Nucleus accumbens (tissue), 56 donors: ENCODE measurements at regions not wholly inside any gene's neighbourhood (a gene's known extent, or its start where the extent isn't known, plus 50 kb on each side); places are given as distances from the start of the nearest gene placed in this dataset.

Experiments
- DNase-seq, 56 donors: peaks; one replicate each; lab custom pipeline; 2025; lab: John Stamatoyannopoulos, UW

- no peak for DNase-seq
Measured at GRCh38 chr10:42969909-42970308, 107.0 kb upstream of the RET start.

- DNase-seq, result no peak
Measured at GRCh38 chr10:42970451-42971250, 106.2 kb upstream of the RET start.

- no peak for DNase-seq
Measured at GRCh38 chr10:42971251-42971599, 105.6 kb upstream of the RET start.

GRCh38 chr10:42972946-42973345, 103.9 kb upstream of the RET start:
- DNase-seq, result no peak

- no peak for DNase-seq
Measured at GRCh38 chr10:42973411-42973810, 103.5 kb upstream of the RET start.

- DNase-seq, result no peak
Measured at GRCh38 chr10:42973870-42974692, 102.8 kb upstream of the RET start.

GRCh38 chr10:42974693-42975002, 102.2 kb upstream of the RET start:
- no peak for DNase-seq

GRCh38 chr10:42975005-42975493, 101.8 kb upstream of the RET start:
- DNase-seq, result no peak

- no peak for DNase-seq
Measured at GRCh38 chr10:42975558-42976340, 101.1 kb upstream of the RET start.

- no peak for DNase-seq
Measured at GRCh38 chr10:42976351-42977031, 100.4 kb upstream of the RET start.

GRCh38 chr10:42977032-42977416, 99.8 kb upstream of the RET start:
- DNase-seq, result no peak

- DNase-seq, result no peak
Measured at GRCh38 chr10:42979181-42979580, 97.7 kb upstream of the RET start.

GRCh38 chr10:42979721-42980467, 97.0 kb upstream of the RET start:
- DNase-seq, result no peak

- no peak for DNase-seq
Measured at GRCh38 chr10:42980553-42981357, 96.1 kb upstream of the RET start.

- no peak for DNase-seq
Measured at GRCh38 chr10:42981358-42982236, 95.3 kb upstream of the RET start.

- DNase-seq, result no peak
Measured at GRCh38 chr10:42982891-42983506, 93.9 kb upstream of the RET start.

- no peak for DNase-seq
Measured at GRCh38 chr10:42983591-42983990, 93.3 kb upstream of the RET start.
